IMR-90 (cell line): ENCODE measurements at regions not wholly inside any gene's neighbourhood (a gene's known extent, or its start where the extent isn't known, plus 50 kb on each side); places are given as distances from the start of the nearest gene placed in this dataset.

Experiments
- BHLHE40 ChIP-seq: fragments of 150-350 bp; IDR thresholded peaks from 2 replicates; pipeline ENCODE4 v1.6.1; 2016; ENCODE audit warnings: mild to moderate bottlenecking, low read depth, low read length
- CEBPB ChIP-seq: IDR thresholded peaks from 2 replicates; pipeline ENCODE4 v1.6.1; 2012; ENCODE audit warnings: low read depth, low read length, improper control_type of control experiment
- CTCF ChIP-seq: conservative IDR thresholded peaks from 2 replicates; pipeline ENCODE4 v1.5.1; 2012; ENCODE audit warnings: mild to moderate bottlenecking, low read depth, low read length, improper control_type of control experiment
- MAFK ChIP-seq: IDR thresholded peaks from 2 replicates; pipeline ENCODE4 v1.6.1; 2012; ENCODE audit warnings: low read depth, low read length, improper control_type of control experiment
- MAZ ChIP-seq: IDR thresholded peaks from 2 replicates; pipeline ENCODE4 v1.6.1; 2012; ENCODE audit warnings: low read depth, mild to moderate bottlenecking, low read length, improper control_type of control experiment, moderate library complexity, borderline replicate concordance
- MXI1 ChIP-seq: IDR thresholded peaks from 2 replicates; pipeline ENCODE4 v1.6.1; 2012; ENCODE audit warnings: low read depth, mild to moderate bottlenecking, low read length, moderate library complexity, borderline replicate concordance
- POLR2A ChIP-seq: IDR thresholded peaks from 2 replicates; pipeline ENCODE4 v1.6.1; 2012; ENCODE audit warnings: mild to moderate bottlenecking, low read depth, low read length
- RFX5 ChIP-seq: IDR thresholded peaks from 2 replicates; pipeline ENCODE4 v1.8.0; 2012; ENCODE audit warnings: low read depth, mild to moderate bottlenecking, low read length, moderate library complexity
- SMC3 ChIP-seq: fragments of 150-350 bp; IDR thresholded peaks from 2 replicates; pipeline ENCODE4 v1.6.1; 2016; ENCODE audit warnings: low read depth, mild to moderate bottlenecking, antibody characterized with exemption, low read length, moderate library complexity
- USF2 ChIP-seq: fragments of 150-350 bp; IDR thresholded peaks from 2 replicates; pipeline ENCODE4 v1.6.1; 2017; ENCODE audit warnings: mild to moderate bottlenecking, antibody characterized with exemption, low read length, low read depth

DNA sequence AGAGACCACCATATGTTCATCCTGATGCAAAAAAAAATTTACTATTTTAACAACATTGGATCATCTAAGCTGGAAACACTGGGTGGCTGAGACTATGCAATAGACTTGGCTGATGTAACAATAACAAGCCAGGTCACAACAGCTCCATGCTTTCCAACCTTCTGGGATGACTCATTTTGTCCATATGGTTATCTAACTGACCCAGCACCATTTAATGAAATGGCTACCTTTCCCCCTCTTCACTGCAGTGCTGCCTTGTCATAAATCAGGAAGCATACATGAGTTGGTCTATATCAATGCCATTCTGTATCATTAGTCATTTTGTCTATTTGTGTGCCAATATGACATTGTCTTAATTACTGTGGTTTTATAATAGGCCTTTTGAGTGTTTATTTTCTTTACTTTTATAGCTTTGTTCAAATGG lies 217.6 kb upstream of the KCNJ16 start:
- no peak for TF ChIP-seq MAFK
- TF ChIP-seq CTCF = no peak
- no peak for TF ChIP-seq POLR2A
- peak; percentile 92 for TF ChIP-seq CEBPB
- no peak for TF ChIP-seq RFX5
- TF ChIP-seq BHLHE40 = no peak
- no peak for TF ChIP-seq MXI1
- no peak for TF ChIP-seq MAZ
- TF ChIP-seq USF2 = no peak
- TF ChIP-seq SMC3 = no peak
